ENCODE measurements at regions not wholly inside any gene's neighbourhood (a gene's known extent, or its start where the extent isn't known, plus 50 kb on each side); places are given as distances from the start of the nearest gene placed in this dataset.

- TF ChIP-seq ATF3 (IDR thresholded peaks at IDR 0.05) = no peak
- TF ChIP-seq JUND (IDR thresholded peaks at IDR 0.05) = no peak
- no peak for TF ChIP-seq SP1 (IDR thresholded peaks at IDR 0.05)
These were observed 131.8 kb upstream of the KRAS start (continued) for GRCh38 chr12:25382311-25383106.

DNA sequence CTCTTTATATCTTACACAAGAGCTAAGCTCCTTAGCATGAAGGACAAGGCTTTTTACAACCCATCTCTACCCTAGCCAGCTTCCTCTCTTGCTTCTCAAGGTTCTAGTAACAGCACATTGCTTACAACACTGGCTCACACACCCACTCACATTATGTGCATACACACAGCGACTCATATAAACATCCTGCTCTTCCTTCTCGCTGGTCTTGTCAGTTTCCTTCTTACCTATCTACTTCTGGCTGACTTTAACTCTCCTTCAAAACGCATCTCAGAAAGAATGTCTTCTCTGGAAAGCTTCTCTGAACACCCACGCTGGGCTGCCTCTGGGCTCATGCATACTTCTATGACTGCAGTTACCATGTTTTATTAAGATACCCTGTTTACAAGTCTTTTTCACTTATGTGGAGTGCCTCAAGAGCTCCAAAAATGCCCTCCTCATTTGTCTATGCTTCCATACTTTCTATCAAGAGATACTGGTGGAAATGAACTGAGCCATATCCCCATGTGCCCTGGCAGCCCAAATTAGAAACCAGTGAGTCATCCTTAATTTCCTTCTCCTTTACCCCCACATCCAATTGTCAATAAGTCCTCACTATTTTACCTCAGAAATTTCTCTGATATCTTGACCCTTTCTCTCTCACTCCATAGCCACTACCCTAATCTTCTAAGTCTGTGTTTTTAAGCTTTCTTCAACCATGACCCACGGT, 126.9 kb upstream of the KRAS start:
- Histone ChIP-seq H3K27me3 (ENCODE audit: control insufficient read depth in 4 of 4, insufficient read depth in 4 of 4, low read length in 3 of 4) (no peaks in the 10 kb centered on the region), H3K36me3 (ENCODE audit: control insufficient read depth in 4 of 4, insufficient read depth in 3 of 4, low read depth in 1 of 4, low read length in 3 of 4) (no peaks in the 10 kb centered on the region), H3K27ac (ENCODE audit: low read depth in 1 of 2, low read length in 2 of 2) (no peak overlapping the region), H3K4me1 (ENCODE audit: control insufficient read depth in 4 of 4, insufficient read depth in 4 of 4, low read length in 3 of 4) (no peaks in the 10 kb centered on the region), H3K4me3 (ENCODE audit: low read depth in 1 of 3, low read length in 3 of 3) (no peak overlapping the region), H3K9me3 (ENCODE audit: control insufficient read depth in 4 of 4, low read length in 3 of 4) (no peaks in the 10 kb centered on the region), H3K9ac (ENCODE audit: low read depth in 1 of 2, low read length in 2 of 2) (no peak overlapping the region)
- WGBS = 73% methylated on average over 5 of the region's 5 CpGs
- DNase-seq (ENCODE audit: low spot score) = no peak
- TF ChIP-seq HNF4G (IDR thresholded peaks at IDR 0.05) (no peak), RXRA (IDR thresholded peaks at IDR 0.05) (no peak), ATF3 (IDR thresholded peaks at IDR 0.05) (no peak), NR2F2 (IDR thresholded peaks at IDR 0.05) (no peak), REST (IDR thresholded peaks at IDR 0.05) (no peak), TAF1 (conservative IDR thresholded peaks at IDR 0.05) (no peak), SP1 (IDR thresholded peaks at IDR 0.05) (no peak), JUND (IDR thresholded peaks at IDR 0.05) (no peak), FOXA1 (IDR thresholded peaks at IDR 0.05) (no peak), YY1 (IDR thresholded peaks at IDR 0.05) (no peak), FOXA2 (IDR thresholded peaks at IDR 0.05) (no peak), RAD21 (IDR thresholded peaks at IDR 0.05) (no peak)
- TF ChIP-seq, protein P1, sequence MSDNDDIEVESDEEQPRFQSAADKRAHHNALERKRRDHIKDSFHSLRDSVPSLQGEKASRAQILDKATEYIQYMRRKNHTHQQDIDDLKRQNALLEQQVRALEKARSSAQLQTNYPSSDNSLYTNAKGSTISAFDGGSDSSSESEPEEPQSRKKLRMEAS (IDR thresholded peaks at IDR 0.05) = no peak
- TF ChIP-seq, protein P2, sequence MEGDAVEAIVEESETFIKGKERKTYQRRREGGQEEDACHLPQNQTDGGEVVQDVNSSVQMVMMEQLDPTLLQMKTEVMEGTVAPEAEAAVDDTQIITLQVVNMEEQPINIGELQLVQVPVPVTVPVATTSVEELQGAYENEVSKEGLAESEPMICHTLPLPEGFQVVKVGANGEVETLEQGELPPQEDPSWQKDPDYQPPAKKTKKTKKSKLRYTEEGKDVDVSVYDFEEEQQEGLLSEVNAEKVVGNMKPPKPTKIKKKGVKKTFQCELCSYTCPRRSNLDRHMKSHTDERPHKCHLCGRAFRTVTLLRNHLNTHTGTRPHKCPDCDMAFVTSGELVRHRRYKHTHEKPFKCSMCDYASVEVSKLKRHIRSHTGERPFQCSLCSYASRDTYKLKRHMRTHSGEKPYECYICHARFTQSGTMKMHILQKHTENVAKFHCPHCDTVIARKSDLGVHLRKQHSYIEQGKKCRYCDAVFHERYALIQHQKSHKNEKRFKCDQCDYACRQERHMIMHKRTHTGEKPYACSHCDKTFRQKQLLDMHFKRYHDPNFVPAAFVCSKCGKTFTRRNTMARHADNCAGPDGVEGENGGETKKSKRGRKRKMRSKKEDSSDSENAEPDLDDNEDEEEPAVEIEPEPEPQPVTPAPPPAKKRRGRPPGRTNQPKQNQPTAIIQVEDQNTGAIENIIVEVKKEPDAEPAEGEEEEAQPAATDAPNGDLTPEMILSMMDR (IDR thresholded peaks at IDR 0.05; ENCODE audit: low read depth, low read length, missing input control) = no peak
- TF ChIP-seq, protein P3, sequence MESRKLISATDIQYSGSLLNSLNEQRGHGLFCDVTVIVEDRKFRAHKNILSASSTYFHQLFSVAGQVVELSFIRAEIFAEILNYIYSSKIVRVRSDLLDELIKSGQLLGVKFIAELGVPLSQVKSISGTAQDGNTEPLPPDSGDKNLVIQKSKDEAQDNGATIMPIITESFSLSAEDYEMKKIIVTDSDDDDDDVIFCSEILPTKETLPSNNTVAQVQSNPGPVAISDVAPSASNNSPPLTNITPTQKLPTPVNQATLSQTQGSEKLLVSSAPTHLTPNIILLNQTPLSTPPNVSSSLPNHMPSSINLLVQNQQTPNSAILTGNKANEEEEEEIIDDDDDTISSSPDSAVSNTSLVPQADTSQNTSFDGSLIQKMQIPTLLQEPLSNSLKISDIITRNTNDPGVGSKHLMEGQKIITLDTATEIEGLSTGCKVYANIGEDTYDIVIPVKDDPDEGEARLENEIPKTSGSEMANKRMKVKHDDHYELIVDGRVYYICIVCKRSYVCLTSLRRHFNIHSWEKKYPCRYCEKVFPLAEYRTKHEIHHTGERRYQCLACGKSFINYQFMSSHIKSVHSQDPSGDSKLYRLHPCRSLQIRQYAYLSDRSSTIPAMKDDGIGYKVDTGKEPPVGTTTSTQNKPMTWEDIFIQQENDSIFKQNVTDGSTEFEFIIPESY (IDR thresholded peaks at IDR 0.05) = no peak

All from liver (tissue), 8 donors.